ENCODE measurements at regions not wholly inside any gene's neighbourhood (a gene's known extent, or its start where the extent isn't known, plus 50 kb on each side); places are given as distances from the start of the nearest gene placed in this dataset.

DNA sequence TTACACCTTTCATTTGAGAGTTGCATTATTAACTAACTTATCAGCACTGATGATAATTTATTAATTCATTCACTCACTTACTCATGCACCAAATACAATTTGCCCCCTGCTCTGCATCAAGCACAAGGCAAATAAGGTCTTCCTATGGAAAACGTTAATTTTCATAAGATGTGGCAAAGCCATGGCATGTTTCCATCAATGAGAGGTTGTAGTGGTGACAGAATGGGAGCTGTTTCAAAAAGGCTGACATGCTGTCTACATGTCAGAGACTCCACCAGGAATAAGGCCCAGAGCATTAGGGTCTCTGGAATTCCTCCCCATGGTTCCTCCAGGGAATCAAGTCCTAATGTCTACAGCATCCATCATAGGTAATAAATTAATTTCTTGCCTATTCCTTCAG, 978.8 kb downstream of the TMEM182 start:
- Histone ChIP-seq H3K27ac (no peak overlapping the region), H3K9me3 (peaks cover 0 to 6% (median 0%) of the 10 kb centered on the region in 11 donors), H3K4me1 (no peaks in the 10 kb centered on the region), H3K4me3 (no peak overlapping the region), H3K36me3 (no peaks in the 10 kb centered on the region), H3K27me3 (no peaks in the 10 kb centered on the region)
- ATAC-seq, result no peak
- 76 to 82% methylated on average over 1 of the region's 1 CpG for WGBS, 2 donors
- intact Hi-C loops (cut with DNase I), result no loop called here
- DNase-seq, result no peak
- TF ChIP-seq, protein P1, sequence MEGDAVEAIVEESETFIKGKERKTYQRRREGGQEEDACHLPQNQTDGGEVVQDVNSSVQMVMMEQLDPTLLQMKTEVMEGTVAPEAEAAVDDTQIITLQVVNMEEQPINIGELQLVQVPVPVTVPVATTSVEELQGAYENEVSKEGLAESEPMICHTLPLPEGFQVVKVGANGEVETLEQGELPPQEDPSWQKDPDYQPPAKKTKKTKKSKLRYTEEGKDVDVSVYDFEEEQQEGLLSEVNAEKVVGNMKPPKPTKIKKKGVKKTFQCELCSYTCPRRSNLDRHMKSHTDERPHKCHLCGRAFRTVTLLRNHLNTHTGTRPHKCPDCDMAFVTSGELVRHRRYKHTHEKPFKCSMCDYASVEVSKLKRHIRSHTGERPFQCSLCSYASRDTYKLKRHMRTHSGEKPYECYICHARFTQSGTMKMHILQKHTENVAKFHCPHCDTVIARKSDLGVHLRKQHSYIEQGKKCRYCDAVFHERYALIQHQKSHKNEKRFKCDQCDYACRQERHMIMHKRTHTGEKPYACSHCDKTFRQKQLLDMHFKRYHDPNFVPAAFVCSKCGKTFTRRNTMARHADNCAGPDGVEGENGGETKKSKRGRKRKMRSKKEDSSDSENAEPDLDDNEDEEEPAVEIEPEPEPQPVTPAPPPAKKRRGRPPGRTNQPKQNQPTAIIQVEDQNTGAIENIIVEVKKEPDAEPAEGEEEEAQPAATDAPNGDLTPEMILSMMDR (IDR thresholded peaks at IDR 0.05), result no peak

DNA sequence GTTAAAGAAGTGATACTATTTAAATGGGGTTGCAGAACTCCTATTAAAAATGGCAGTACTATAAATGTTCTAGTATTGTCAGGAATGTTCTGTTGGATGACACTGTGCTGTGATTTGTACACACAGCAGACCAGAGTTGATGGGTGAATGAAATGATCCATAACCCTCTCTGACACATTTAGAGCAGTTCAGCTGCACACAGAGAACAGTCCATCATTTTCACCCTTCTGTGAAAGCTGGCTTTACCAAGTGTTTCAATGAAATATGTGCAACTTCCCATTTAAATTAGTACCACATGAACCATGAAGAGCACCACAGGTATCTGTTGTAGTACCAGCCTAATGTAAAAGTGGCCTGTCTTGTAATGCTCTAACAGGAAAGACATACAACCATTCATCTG, 981.4 kb downstream of the TMEM182 start:
- Histone ChIP-seq H3K27ac (no peak overlapping the region), H3K9me3 (no peaks in the 10 kb centered on the region), H3K36me3 (no peaks in the 10 kb centered on the region), H3K4me1 (no peaks in the 10 kb centered on the region), H3K27me3 (no peaks in the 10 kb centered on the region), H3K4me3 (no peak overlapping the region)
- DNase-seq (no peak), ATAC-seq (no peak)
- intact Hi-C loops (cut with DNase I), result no loop called here
- TF ChIP-seq, protein P1 (IDR thresholded peaks at IDR 0.05), result no peak

DNA sequence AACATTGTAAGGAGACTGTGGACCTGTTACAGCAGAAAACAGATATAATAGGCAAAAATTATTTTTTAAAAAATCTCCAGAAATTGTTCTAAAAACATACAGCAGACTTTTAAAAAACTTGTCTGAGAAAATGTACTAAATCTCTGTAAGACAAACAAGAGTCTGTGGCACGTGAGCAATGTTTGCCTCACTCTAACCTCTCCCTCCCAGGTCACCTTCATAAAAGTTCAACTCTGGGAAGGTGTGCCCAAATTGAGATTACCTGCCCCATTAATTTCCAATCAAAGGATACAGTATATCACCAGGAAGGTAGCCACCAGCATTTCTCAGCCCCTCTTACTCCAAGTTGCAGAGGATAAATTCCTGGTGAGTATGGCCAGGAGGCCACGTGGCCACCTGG, 992.7 kb downstream of the TMEM182 start:
- no peaks in the 10 kb centered on the region for H3K27me3 ChIP-seq
- TF ChIP-seq, protein P1 (IDR thresholded peaks at IDR 0.05), result no peak
- no peaks in the 10 kb centered on the region for H3K4me1 ChIP-seq
- WGBS, 2 donors, result 65 to 66% methylated on average over 2 of the region's 2 CpGs
- no peak for ATAC-seq
- peaks cover 0 to 5% (median 0%) of the 10 kb centered on the region in 11 donors for H3K9me3 ChIP-seq
- no peak overlapping the region for H3K27ac ChIP-seq
- DNase-seq, result no peak
- H3K36me3 ChIP-seq, result no peaks in the 10 kb centered on the region
- H3K4me3 ChIP-seq, result no peak overlapping the region
- intact Hi-C loops (cut with DNase I), result no loop called here

DNA sequence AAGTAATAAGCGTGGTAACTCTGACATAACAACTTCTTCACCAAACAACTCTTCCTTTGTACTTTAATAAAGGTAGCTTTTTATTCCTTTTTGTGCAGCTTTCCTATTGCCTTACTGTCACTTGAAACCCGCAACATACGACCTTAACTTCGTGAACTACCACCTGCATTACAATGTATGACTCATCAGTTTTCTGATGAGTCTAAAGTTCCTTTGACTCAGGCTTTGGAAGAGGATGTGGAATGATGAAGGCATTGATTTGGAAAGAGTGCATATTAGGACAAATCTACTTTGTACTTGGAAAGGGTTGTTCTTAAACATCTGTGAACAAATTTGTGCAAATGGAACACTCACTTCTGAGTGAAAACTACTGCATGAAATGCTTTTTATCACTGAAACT, 1012.1 kb downstream of the TMEM182 start:
- Histone ChIP-seq H3K4me1 (no peaks in the 10 kb centered on the region), H3K9me3 (peaks cover 0 to 8% (median 0%) of the 10 kb centered on the region in 11 donors), H3K27me3 (no peaks in the 10 kb centered on the region), H3K4me3 (no peak overlapping the region), H3K27ac (no peak overlapping the region), H3K36me3 (no peaks in the 10 kb centered on the region)
- DNase-seq, result no peak
- intact Hi-C loops (cut with DNase I), result no loop called here
- TF ChIP-seq, protein P1 (IDR thresholded peaks at IDR 0.05), result no peak
- WGBS, 2 donors, result 75 to 82% methylated on average over 4 of the region's 4 CpGs
- ATAC-seq, result no peak

All from heart right ventricle (tissue), 16 donors.